Lower lobe of right lung (tissue), 2 donors: ENCODE measurements at regions not wholly inside any gene's neighbourhood (a gene's known extent, or its start where the extent isn't known, plus 50 kb on each side); places are given as distances from the start of the nearest gene placed in this dataset.

Source experiments
- ATAC-seq, 2 donors: fragments of 200-7000 bp; cut with Tn5 transposase; one replicate each; pipeline ENCODE4 v1.9.1; 2020 to 2022; ENCODE audit warnings: mild to moderate bottlenecking in 2 of 2, moderate library complexity in 2 of 2
- DNase-seq: peaks from one replicate; pipeline ENCODE4 v3.0.0-alpha.2; 2020
- H3K27ac ChIP-seq: fragments of 200-600 bp; one replicate; pipeline ENCODE4 v1.8.0; 2022
- H3K27me3 ChIP-seq: fragments of 200-600 bp; one replicate; pipeline ENCODE4 v1.8.0; 2022; ENCODE audit warnings: low read depth
- H3K36me3 ChIP-seq: fragments of 200-600 bp; one replicate; pipeline ENCODE4 v1.8.0; 2022; ENCODE audit warnings: mild to moderate bottlenecking
- H3K4me1 ChIP-seq: fragments of 200-600 bp; one replicate; pipeline ENCODE4 v1.8.0; 2022
- H3K4me3 ChIP-seq: fragments of 200-600 bp; one replicate; pipeline ENCODE4 v1.8.0; 2022; ENCODE audit warnings: mild to moderate bottlenecking
- H3K9me3 ChIP-seq: fragments of 200-600 bp; one replicate; pipeline ENCODE4 v1.8.0; 2022
- CTCF ChIP-seq: fragments of 200-600 bp; IDR thresholded peaks from one replicate; pipeline ENCODE4 v1.8.0; 2022; ENCODE audit warnings: antibody characterized with exemption, mild to moderate bottlenecking
- intact Hi-C: fragments of 100-400 bp; cut with DNase I; formaldehyde crosslinking; loops from one replicate; pipeline ENCODE4 v1.11.0; 2022
- donor health status: DM: no; HTN: yes; CAD: no; lungs with severe emphysema.

GRCh38 chr5:8675182-8675581, 806.2 kb downstream of the MTRR start:
- no peak overlapping the region for H3K4me3 ChIP-seq
- ATAC-seq: no peak
- peaks cover 8% of the 10 kb centered on the region for H3K9me3 ChIP-seq
- TF ChIP-seq CTCF: no peak
- H3K4me1 ChIP-seq: no peaks in the 10 kb centered on the region
- no peaks in the 10 kb centered on the region for H3K27me3 ChIP-seq
- intact Hi-C loops: no loop called here
- no peak overlapping the region for H3K27ac ChIP-seq
- DNase-seq: no peak
- H3K36me3 ChIP-seq: no peaks in the 10 kb centered on the region

GRCh38 chr5:8676695-8677094, 807.7 kb downstream of the MTRR start:
- no peaks in the 10 kb centered on the region for H3K4me1 ChIP-seq
- TF ChIP-seq CTCF: no peak
- intact Hi-C loops: no loop called here
- peak; percentile 50 to 54 for ATAC-seq
- H3K4me3 ChIP-seq: no peak overlapping the region
- peaks cover 8% of the 10 kb centered on the region for H3K9me3 ChIP-seq
- H3K36me3 ChIP-seq: no peaks in the 10 kb centered on the region
- no peak overlapping the region for H3K27ac ChIP-seq
- no peak for DNase-seq
- H3K27me3 ChIP-seq: no peaks in the 10 kb centered on the region

- DNase-seq (no peak), ATAC-seq (no peak)
- no peak overlapping the region for H3K27ac ChIP-seq
- intact Hi-C loops: no loop called here
- no peaks in the 10 kb centered on the region for H3K4me1 ChIP-seq
- peaks cover 8% of the 10 kb centered on the region for H3K9me3 ChIP-seq
- H3K36me3 ChIP-seq: no peaks in the 10 kb centered on the region
- H3K27me3 ChIP-seq: no peaks in the 10 kb centered on the region
- no peak overlapping the region for H3K4me3 ChIP-seq
- no peak for TF ChIP-seq CTCF
Measured at GRCh38 chr5:8682381-8682780, 813.4 kb downstream of the MTRR start.

GRCh38 chr5:8683496-8683895, 814.5 kb downstream of the MTRR start:
- H3K36me3 ChIP-seq: no peaks in the 10 kb centered on the region
- DNase-seq (no peak), ATAC-seq (no peak)
- no peaks in the 10 kb centered on the region for H3K4me1 ChIP-seq
- TF ChIP-seq CTCF: no peak
- H3K27me3 ChIP-seq: no peaks in the 10 kb centered on the region
- peaks cover 3% of the 10 kb centered on the region for H3K9me3 ChIP-seq
- intact Hi-C loops: no loop called here
- H3K27ac ChIP-seq: no peak overlapping the region
- no peak overlapping the region for H3K4me3 ChIP-seq

- Histone ChIP-seq H3K27me3 (no peaks in the 10 kb centered on the region), H3K4me1 (no peaks in the 10 kb centered on the region), H3K4me3 (no peak overlapping the region), H3K9me3 (no peaks in the 10 kb centered on the region), H3K36me3 (no peaks in the 10 kb centered on the region), H3K27ac (no peak overlapping the region)
- intact Hi-C loops: no loop called here
- DNase-seq: no peak
- no peak for ATAC-seq
- no peak for TF ChIP-seq CTCF
Measured at GRCh38 chr5:8685704-8686103, 816.8 kb downstream of the MTRR start.

- no peak for ATAC-seq
- TF ChIP-seq CTCF: no peak
- no peak overlapping the region for H3K4me3 ChIP-seq
- no peaks in the 10 kb centered on the region for H3K36me3 ChIP-seq
- intact Hi-C loops: no loop called here
- H3K27ac ChIP-seq: no peak overlapping the region
- no peaks in the 10 kb centered on the region for H3K9me3 ChIP-seq
- DNase-seq: no peak
- H3K27me3 ChIP-seq: no peaks in the 10 kb centered on the region
- no peaks in the 10 kb centered on the region for H3K4me1 ChIP-seq
Measured at GRCh38 chr5:8686707-8687106, 817.8 kb downstream of the MTRR start.
